ENCODE measurements at regions not wholly inside any gene's neighbourhood (a gene's known extent, or its start where the extent isn't known, plus 50 kb on each side); places are given as distances from the start of the nearest gene placed in this dataset.

GRCh38 chr1:56045062-56045461 lies 534.3 kb downstream of the PLPP3 start:
- TF ChIP-seq NBN (conservative IDR thresholded peaks at IDR 0.05) (no peak), CTCF (CRISPR knock-in tag; IDR thresholded peaks at IDR 0.05) (no peak), ARID2 (CRISPR knock-in tag; IDR thresholded peaks at IDR 0.05; ENCODE audit: borderline replicate concordance) (no peak), ZNF335 (CRISPR knock-in tag; IDR thresholded peaks at IDR 0.05) (no peak), ATF7 (IDR thresholded peaks at IDR 0.05) (no peak), ATF7 (CRISPR knock-in tag; IDR thresholded peaks at IDR 0.05) (no peak), POLR2A (IDR thresholded peaks at IDR 0.05; ENCODE audit: insufficient read depth in 1 of 2, low read depth in 2 of 2, low read length in 2 of 2) (no peak), EP300 (IDR thresholded peaks at IDR 0.05; ENCODE audit: low read depth in 2 of 2, low read length in 2 of 2) (no peak), EP300 (CRISPR knock-in tag; IDR thresholded peaks at IDR 0.05; ENCODE audit: borderline replicate concordance) (no peak), ZNF556 (CRISPR knock-in tag; IDR thresholded peaks at IDR 0.05; ENCODE audit: borderline replicate concordance) (no peak), NR3C1 (CRISPR knock-in tag; IDR thresholded peaks at IDR 0.05) (no peak), ZIK1 (CRISPR knock-in tag; IDR thresholded peaks at IDR 0.05; ENCODE audit: borderline replicate concordance, low read depth) (no peak), SP2 (CRISPR knock-in tag; IDR thresholded peaks at IDR 0.05) (no peak)
